ENCODE measurements at regions not wholly inside any gene's neighbourhood (a gene's known extent, or its start where the extent isn't known, plus 50 kb on each side); places are given as distances from the start of the nearest gene placed in this dataset.

DNA sequence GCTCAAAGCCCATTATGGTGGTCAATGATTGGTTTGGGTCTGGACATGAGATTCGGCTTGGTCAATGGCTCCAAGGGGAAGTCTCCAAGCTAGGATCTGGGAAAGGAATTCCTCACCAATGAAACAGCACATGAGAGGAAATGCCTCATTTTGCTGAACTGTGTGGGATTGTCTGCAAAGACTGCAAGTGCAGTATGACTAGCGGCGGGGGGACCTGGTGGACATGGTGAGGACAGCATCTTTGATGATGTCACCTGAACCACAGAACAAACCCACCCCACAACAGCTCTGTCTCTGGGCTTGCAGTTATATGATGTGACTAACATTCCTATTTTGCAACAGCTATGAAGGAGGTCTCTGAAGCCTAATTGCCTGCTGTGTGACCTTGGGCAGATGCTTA lies 50.6 kb upstream of the NKD1 start:
- intact Hi-C loops (cut with DNase I), result no loop called here
- TF ChIP-seq POLR2A (IDR thresholded peaks at IDR 0.05) (no peak), POLR2AphosphoS5 (IDR thresholded peaks at IDR 0.05; ENCODE audit: insufficient read depth in 1 of 2, low read depth in 1 of 2) (no peak)
- TF ChIP-seq, protein P1, sequence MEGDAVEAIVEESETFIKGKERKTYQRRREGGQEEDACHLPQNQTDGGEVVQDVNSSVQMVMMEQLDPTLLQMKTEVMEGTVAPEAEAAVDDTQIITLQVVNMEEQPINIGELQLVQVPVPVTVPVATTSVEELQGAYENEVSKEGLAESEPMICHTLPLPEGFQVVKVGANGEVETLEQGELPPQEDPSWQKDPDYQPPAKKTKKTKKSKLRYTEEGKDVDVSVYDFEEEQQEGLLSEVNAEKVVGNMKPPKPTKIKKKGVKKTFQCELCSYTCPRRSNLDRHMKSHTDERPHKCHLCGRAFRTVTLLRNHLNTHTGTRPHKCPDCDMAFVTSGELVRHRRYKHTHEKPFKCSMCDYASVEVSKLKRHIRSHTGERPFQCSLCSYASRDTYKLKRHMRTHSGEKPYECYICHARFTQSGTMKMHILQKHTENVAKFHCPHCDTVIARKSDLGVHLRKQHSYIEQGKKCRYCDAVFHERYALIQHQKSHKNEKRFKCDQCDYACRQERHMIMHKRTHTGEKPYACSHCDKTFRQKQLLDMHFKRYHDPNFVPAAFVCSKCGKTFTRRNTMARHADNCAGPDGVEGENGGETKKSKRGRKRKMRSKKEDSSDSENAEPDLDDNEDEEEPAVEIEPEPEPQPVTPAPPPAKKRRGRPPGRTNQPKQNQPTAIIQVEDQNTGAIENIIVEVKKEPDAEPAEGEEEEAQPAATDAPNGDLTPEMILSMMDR (IDR thresholded peaks at IDR 0.05), result no peak
- Histone ChIP-seq H3K4me3 (no peak overlapping the region), H3K27ac (no peak overlapping the region), H3K36me3 (no peaks in the 10 kb centered on the region), H3K4me1 (peaks cover 8% of the 10 kb centered on the region), H3K27me3 (no peaks in the 10 kb centered on the region), H3K9me3 (no peaks in the 10 kb centered on the region)
- peak in 1 of 2 donors; percentile 40 for DNase-seq (ENCODE audit: extremely low spot score in 2 of 2)

DNA sequence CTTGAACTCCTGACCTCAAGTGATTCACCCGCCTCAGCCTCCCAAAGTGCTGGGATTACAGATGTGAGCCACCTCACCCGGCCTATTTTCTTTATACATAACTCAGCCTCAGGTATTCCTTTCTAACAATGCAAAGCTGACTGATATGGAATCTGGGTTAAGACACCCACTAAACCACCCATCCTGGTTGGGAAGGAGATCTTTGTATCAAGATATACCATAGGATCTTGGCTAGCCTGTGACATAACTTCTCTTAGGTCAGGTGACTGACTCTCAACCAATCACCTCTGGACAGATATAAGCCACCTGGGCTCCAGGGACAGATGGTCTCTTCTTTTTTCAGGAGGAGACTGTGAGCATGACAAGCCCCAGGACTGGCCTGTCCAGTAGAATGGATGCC lies 51.2 kb upstream of the NKD1 start:
- no peaks in the 10 kb centered on the region for H3K36me3 ChIP-seq
- intact Hi-C loops (cut with DNase I), result no loop called here

DNA sequence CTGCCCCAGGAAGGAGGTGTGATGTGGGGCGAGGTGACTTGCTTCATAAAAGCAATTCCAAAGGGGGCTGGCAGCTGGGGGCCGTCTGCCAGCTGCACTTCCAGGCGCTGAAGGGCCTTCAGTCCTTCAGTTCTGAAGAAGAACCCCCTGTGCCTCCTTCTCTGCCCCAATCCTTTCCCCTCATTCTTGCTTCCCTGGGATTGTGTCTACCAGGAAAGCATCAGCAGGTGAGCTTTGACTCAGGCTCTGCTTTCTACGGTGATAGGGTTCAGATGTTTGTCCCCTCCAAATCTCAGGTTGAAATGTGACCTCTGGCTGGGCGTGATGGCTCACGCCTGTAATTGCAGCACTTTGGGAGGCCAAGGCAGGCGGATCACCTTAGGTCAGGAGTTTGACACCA lies 52.5 kb upstream of the NKD1 start:
- peak in 1 of 2 donors; percentile 77 for DNase-seq (ENCODE audit: extremely low spot score in 2 of 2)
- no peak for TF ChIP-seq POLR2A (IDR thresholded peaks at IDR 0.05)
- TF ChIP-seq POLR2AphosphoS5 (IDR thresholded peaks at IDR 0.05; ENCODE audit: insufficient read depth in 1 of 2, low read depth in 1 of 2), result no peak
- TF ChIP-seq, protein P1 (IDR thresholded peaks at IDR 0.05), result no peak
- Histone ChIP-seq H3K9me3 (no peaks in the 10 kb centered on the region), H3K27ac (no peak overlapping the region), H3K4me1 (peaks cover 8% of the 10 kb centered on the region), H3K36me3 (no peaks in the 10 kb centered on the region), H3K4me3 (no peak overlapping the region), H3K27me3 (no peaks in the 10 kb centered on the region)
- intact Hi-C loops (cut with DNase I), result no loop called here

More for the DNA sequence above, 51.2 kb upstream of the NKD1 start:
- no peaks in the 10 kb centered on the region for H3K27me3 ChIP-seq
- H3K9me3 ChIP-seq, result no peaks in the 10 kb centered on the region
- TF ChIP-seq POLR2A (IDR thresholded peaks at IDR 0.05) (no peak), POLR2AphosphoS5 (IDR thresholded peaks at IDR 0.05; ENCODE audit: insufficient read depth in 1 of 2, low read depth in 1 of 2) (no peak)
- TF ChIP-seq, protein P1 (IDR thresholded peaks at IDR 0.05), result no peak
- H3K4me1 ChIP-seq, result peaks cover 8% of the 10 kb centered on the region
- DNase-seq (ENCODE audit: extremely low spot score in 2 of 2), result peak in 1 of 2 donors; percentile 25
- no peak overlapping the region for H3K27ac ChIP-seq
- H3K4me3 ChIP-seq, result no peak overlapping the region

DNA sequence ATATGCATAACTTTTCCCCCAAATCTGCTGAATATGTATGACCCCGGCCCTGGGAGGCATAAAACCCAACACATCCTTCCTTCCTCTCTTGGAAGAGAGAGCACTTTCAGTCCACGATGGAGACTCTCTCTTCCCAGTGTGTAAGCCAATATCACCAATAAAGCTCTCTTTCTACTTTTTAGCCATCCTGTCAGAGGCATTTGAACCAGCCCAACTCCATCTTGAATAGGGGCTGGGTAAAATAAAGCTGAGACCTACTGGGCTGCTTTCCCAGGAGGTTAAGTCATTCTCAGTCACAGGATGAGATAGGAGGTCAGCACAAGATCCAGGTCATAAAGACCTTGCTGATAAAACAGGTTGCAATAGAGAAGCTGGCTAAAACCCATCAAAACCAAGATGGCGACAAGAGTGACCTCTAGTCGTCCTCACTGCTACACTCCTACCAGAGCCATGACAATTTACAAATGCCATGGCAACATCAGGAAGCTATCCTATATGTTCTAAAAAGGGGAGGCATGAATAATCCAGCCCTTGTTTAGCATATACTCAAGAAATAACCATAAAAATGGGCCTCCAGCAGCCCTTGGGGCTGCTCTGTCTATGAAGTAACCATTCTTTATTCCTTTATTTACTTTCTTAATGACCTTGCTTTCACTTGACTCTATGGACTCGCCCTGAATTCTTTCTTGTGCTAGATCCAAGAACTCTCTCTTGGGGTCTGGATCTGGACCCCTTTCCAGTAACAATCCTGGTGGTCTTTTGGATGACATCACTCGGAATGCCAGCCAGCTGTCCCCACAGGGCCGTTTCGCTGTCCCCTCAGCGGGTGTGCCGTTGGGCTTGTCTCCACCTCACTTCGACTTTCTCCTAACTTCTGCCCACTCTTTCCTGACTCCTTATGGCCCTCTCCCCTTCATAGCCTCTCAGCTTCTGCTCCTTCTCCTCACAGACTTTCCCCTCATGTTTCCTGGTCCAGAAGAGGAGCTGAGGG lies 53.4 kb upstream of the NKD1 start:
- H3K27me3 ChIP-seq, result no peaks in the 10 kb centered on the region
- no peak overlapping the region for H3K27ac ChIP-seq
- peak; percentile 49 to 65 for DNase-seq (ENCODE audit: extremely low spot score in 2 of 2)
- TF ChIP-seq POLR2AphosphoS5 (IDR thresholded peaks at IDR 0.05; ENCODE audit: insufficient read depth in 1 of 2, low read depth in 1 of 2) (no peak), POLR2A (IDR thresholded peaks at IDR 0.05) (no peak)
- TF ChIP-seq, protein P1 (IDR thresholded peaks at IDR 0.05), result no peak
- intact Hi-C loops (cut with DNase I), result no loop called here
- H3K4me1 ChIP-seq, result peaks cover 8% of the 10 kb centered on the region
- no peak overlapping the region for H3K4me3 ChIP-seq
- no peaks in the 10 kb centered on the region for H3K36me3 ChIP-seq
- no peaks in the 10 kb centered on the region for H3K9me3 ChIP-seq

DNA sequence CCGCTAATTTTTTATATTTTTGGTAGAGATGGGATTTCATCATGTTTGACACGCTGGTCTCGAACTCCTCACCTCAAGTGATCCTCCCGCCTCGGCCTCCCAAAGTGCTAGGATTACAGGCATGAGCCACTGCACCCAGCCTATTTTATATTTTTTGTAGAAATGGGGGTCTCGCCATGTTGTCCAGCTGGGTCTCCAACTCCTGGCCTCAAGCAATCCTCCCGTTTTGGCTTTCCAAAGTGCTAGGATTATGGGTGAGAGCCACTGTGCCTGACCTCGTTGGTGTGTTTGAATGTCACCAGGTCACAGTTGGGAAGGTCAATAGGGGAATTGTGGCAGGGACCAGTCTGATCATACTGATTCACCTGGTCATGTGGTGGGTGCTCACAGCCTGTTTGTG lies 56.7 kb upstream of the NKD1 start:
- H3K27ac ChIP-seq, result no peak overlapping the region
- DNase-seq (ENCODE audit: extremely low spot score in 2 of 2), result peak in 1 of 2 donors; percentile 84
- no peaks in the 10 kb centered on the region for H3K27me3 ChIP-seq
- no peaks in the 10 kb centered on the region for H3K36me3 ChIP-seq
- no peaks in the 10 kb centered on the region for H3K4me1 ChIP-seq
- intact Hi-C loops (cut with DNase I), result no loop called here
- no peak for TF ChIP-seq POLR2AphosphoS5 (IDR thresholded peaks at IDR 0.05; ENCODE audit: insufficient read depth in 1 of 2, low read depth in 1 of 2)
- H3K9me3 ChIP-seq, result no peaks in the 10 kb centered on the region
- H3K4me3 ChIP-seq, result no peak overlapping the region

Measured in vagina (tissue), 2 donors.